HUDEP-2 (cell line): ENCODE measurements at regions not wholly inside any gene's neighbourhood (a gene's known extent, or its start where the extent isn't known, plus 50 kb on each side); places are given as distances from the start of the nearest gene placed in this dataset.
"Not testable (repeated sequence)": the region's sequence is repeated elsewhere in the genome, so short reads cannot be mapped to it uniquely, and the experiment has no call there.

Source experiments
- DNase-seq, 76 experiments: peaks; one replicate each; lab custom pipeline; 2025; ENCODE audit not compliant: unreplicated experiment in 76 of 76; lab: John Stamatoyannopoulos, UW

- DNase-seq, result not testable (repeated sequence)
Measured at GRCh38 chr15:24477107-24478025, 198.2 kb upstream of the NPAP1 start.

GRCh38 chr15:24485885-24486567, 189.5 kb upstream of the NPAP1 start:
- DNase-seq, result not testable (repeated sequence)

GRCh38 chr15:24488164-24488907, 187.2 kb upstream of the NPAP1 start:
- DNase-seq, result not testable (repeated sequence)

- DNase-seq, result not testable (repeated sequence)
Measured at GRCh38 chr15:24505216-24505615, 170.4 kb upstream of the NPAP1 start.

- DNase-seq, result not testable (repeated sequence)
Measured at GRCh38 chr15:24509714-24510113, 165.9 kb upstream of the NPAP1 start.

GRCh38 chr15:24511598-24511997, 164.0 kb upstream of the NPAP1 start:
- not testable (repeated sequence) for DNase-seq

- DNase-seq, result not testable (repeated sequence)
Measured at GRCh38 chr15:24518772-24519171, 156.8 kb upstream of the NPAP1 start.

- DNase-seq, result not testable (repeated sequence)
Measured at GRCh38 chr15:24531235-24531634, 144.3 kb upstream of the NPAP1 start.

GRCh38 chr15:24534032-24534431, 141.5 kb upstream of the NPAP1 start:
- DNase-seq, result not testable (repeated sequence)

- DNase-seq, result not testable (repeated sequence)
Measured at GRCh38 chr15:24557281-24557680, 118.3 kb upstream of the NPAP1 start.

- no peak for DNase-seq
Measured at GRCh38 chr15:24607636-24608035, 67.9 kb upstream of the NPAP1 start.

- no peak for DNase-seq
Measured at GRCh38 chr15:24617646-24618045, 57.9 kb upstream of the NPAP1 start.

- DNase-seq, result no peak
Measured at GRCh38 chr15:24621630-24622215, 53.9 kb upstream of the NPAP1 start.
